ENCODE measurements at regions not wholly inside any gene's neighbourhood (a gene's known extent, or its start where the extent isn't known, plus 50 kb on each side); places are given as distances from the start of the nearest gene placed in this dataset.

DNA sequence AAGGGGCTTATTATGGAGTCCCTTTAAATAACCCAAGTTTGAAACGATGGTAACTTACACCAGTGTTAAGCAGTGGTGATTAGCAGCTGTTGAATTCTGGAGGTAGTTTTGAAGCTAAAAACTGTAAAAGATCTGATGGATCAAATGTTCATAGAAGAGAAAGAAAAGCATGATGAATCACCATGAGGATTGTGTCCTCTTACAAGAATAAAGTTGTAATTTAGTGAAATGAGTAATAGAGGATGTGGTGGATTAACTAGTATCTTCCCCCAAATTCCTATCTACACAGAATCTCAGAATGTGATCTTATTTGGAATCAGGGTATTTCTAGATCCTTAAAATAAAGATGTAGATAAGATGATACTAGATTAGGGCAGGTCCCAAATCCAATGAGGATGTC is 1138.2 kb upstream of the TMEFF2 start:
- H3K4me3 ChIP-seq, result no peak overlapping the region
- H3K27me3 ChIP-seq, result no peaks in the 10 kb centered on the region
- no peaks in the 10 kb centered on the region for H3K36me3 ChIP-seq
- no peaks in the 10 kb centered on the region for H3K4me1 ChIP-seq
- no peaks in the 10 kb centered on the region for H3K9me3 ChIP-seq
- no peak overlapping the region for H3K27ac ChIP-seq
- DNase-seq, result no peak
- TF ChIP-seq, protein P1, sequence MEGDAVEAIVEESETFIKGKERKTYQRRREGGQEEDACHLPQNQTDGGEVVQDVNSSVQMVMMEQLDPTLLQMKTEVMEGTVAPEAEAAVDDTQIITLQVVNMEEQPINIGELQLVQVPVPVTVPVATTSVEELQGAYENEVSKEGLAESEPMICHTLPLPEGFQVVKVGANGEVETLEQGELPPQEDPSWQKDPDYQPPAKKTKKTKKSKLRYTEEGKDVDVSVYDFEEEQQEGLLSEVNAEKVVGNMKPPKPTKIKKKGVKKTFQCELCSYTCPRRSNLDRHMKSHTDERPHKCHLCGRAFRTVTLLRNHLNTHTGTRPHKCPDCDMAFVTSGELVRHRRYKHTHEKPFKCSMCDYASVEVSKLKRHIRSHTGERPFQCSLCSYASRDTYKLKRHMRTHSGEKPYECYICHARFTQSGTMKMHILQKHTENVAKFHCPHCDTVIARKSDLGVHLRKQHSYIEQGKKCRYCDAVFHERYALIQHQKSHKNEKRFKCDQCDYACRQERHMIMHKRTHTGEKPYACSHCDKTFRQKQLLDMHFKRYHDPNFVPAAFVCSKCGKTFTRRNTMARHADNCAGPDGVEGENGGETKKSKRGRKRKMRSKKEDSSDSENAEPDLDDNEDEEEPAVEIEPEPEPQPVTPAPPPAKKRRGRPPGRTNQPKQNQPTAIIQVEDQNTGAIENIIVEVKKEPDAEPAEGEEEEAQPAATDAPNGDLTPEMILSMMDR (IDR thresholded peaks at IDR 0.05), result no peak
- intact Hi-C loops (cut with DNase I; ENCODE audit: low total_unique reads), result no loop called here

- intact Hi-C loops (cut with DNase I; ENCODE audit: low total_unique reads), result no loop called here
These were observed 1136.9 kb upstream of the TMEFF2 start for GRCh38 chr2:193331676-193332075.

GRCh38 chr2:193326296-193326695 is 1131.6 kb upstream of the TMEFF2 start:
- TF ChIP-seq, protein P1 (IDR thresholded peaks at IDR 0.05), result no peak
- no peak for DNase-seq
- H3K36me3 ChIP-seq, result no peaks in the 10 kb centered on the region
- no peaks in the 10 kb centered on the region for H3K4me1 ChIP-seq
- intact Hi-C loops (cut with DNase I; ENCODE audit: low total_unique reads), result no loop called here
- no peaks in the 10 kb centered on the region for H3K27me3 ChIP-seq
- no peak overlapping the region for H3K4me3 ChIP-seq
- H3K9me3 ChIP-seq, result no peaks in the 10 kb centered on the region
- H3K27ac ChIP-seq, result no peak overlapping the region

More at GRCh38 chr2:193331676-193332075, 1136.9 kb upstream of the TMEFF2 start:
- Histone ChIP-seq H3K27me3 (no peaks in the 10 kb centered on the region), H3K27ac (no peak overlapping the region), H3K36me3 (no peaks in the 10 kb centered on the region), H3K4me1 (no peaks in the 10 kb centered on the region), H3K4me3 (no peak overlapping the region), H3K9me3 (no peaks in the 10 kb centered on the region)
- TF ChIP-seq, protein P1 (IDR thresholded peaks at IDR 0.05), result no peak
- no peak for DNase-seq

GRCh38 chr2:193315428-193316091 is 1120.8 kb upstream of the TMEFF2 start:
- H3K9me3 ChIP-seq, result no peaks in the 10 kb centered on the region
- no peaks in the 10 kb centered on the region for H3K27me3 ChIP-seq
- H3K4me3 ChIP-seq, result no peak overlapping the region
- H3K36me3 ChIP-seq, result no peaks in the 10 kb centered on the region
- no peak overlapping the region for H3K27ac ChIP-seq
- intact Hi-C loops (cut with DNase I; ENCODE audit: low total_unique reads), result no loop called here
- no peak for DNase-seq
- TF ChIP-seq, protein P1 (IDR thresholded peaks at IDR 0.05), result no peak
- no peaks in the 10 kb centered on the region for H3K4me1 ChIP-seq

GRCh38 chr2:193303464-193303863 is 1108.7 kb upstream of the TMEFF2 start:
- Histone ChIP-seq H3K27ac (no peak overlapping the region), H3K36me3 (no peaks in the 10 kb centered on the region), H3K4me1 (no peaks in the 10 kb centered on the region), H3K27me3 (no peaks in the 10 kb centered on the region), H3K9me3 (no peaks in the 10 kb centered on the region), H3K4me3 (no peak overlapping the region)
- no peak for DNase-seq
- intact Hi-C loops (cut with DNase I; ENCODE audit: low total_unique reads), result no loop called here
- TF ChIP-seq, protein P1 (IDR thresholded peaks at IDR 0.05), result no peak

DNA sequence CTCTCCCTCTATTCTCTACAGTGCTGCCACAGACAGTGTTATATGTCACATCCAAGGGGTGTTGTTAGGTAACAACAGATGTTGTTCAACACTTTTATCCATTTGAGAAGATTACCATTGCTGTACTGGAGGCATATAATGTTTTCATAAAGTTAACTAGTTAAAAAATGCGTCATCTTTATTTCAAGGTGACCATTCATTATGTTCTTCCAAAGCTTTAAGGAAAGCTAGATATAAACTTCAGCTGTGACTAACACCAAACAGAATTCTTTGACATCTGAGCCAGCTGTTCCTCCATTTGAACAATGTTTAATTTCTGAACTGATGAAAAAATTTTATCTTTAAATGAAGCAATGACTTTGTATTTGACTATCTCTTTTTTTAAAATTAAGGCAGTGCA is 1099.6 kb upstream of the TMEFF2 start:
- TF ChIP-seq, protein P1 (IDR thresholded peaks at IDR 0.05), result no peak
- H3K4me3 ChIP-seq, result no peak overlapping the region
- H3K27ac ChIP-seq, result no peak overlapping the region
- H3K9me3 ChIP-seq, result no peaks in the 10 kb centered on the region
- H3K4me1 ChIP-seq, result no peaks in the 10 kb centered on the region
- intact Hi-C loops (cut with DNase I; ENCODE audit: low total_unique reads), result no loop called here
- H3K27me3 ChIP-seq, result no peaks in the 10 kb centered on the region
- no peaks in the 10 kb centered on the region for H3K36me3 ChIP-seq
- DNase-seq, result no peak

Measured in tibial artery (tissue), 4 donors.